GM06990 (cell line): ENCODE measurements at regions not wholly inside any gene's neighbourhood (a gene's known extent, or its start where the extent isn't known, plus 50 kb on each side); places are given as distances from the start of the nearest gene placed in this dataset.

Experiments used
- DNase-seq: peaks from one replicate; pipeline ENCODE4 v3.0.0-alpha.2; 2011; ENCODE audit not compliant: insufficient read length; ENCODE audit errors: extremely low read depth
- H3K27me3 ChIP-seq: replicated peaks from 2 replicates; pipeline ENCODE4 v1.6.0; 2011; ENCODE audit warnings: low read length; ENCODE audit not compliant: control insufficient read depth, insufficient read depth
- H3K36me3 ChIP-seq: 2 replicates; pipeline ENCODE4 v1.5.1; 2011; ENCODE audit warnings: low read length; ENCODE audit not compliant: control insufficient read depth, insufficient read depth
- H3K4me3 ChIP-seq: replicated peaks from 2 replicates; pipeline ENCODE4 v1.5.1; 2011; ENCODE audit warnings: low read depth, mild to moderate bottlenecking, control low read depth, low read length
- TF ChIP-seq, protein P1 (sequence below): IDR thresholded peaks from 2 replicates; pipeline ENCODE4 v1.5.1; 2011; ENCODE audit warnings: low read length, control low read depth, mild to moderate bottlenecking, inconsistent platforms; ENCODE audit not compliant: insufficient read depth, poor library complexity, severe bottlenecking

DNA sequence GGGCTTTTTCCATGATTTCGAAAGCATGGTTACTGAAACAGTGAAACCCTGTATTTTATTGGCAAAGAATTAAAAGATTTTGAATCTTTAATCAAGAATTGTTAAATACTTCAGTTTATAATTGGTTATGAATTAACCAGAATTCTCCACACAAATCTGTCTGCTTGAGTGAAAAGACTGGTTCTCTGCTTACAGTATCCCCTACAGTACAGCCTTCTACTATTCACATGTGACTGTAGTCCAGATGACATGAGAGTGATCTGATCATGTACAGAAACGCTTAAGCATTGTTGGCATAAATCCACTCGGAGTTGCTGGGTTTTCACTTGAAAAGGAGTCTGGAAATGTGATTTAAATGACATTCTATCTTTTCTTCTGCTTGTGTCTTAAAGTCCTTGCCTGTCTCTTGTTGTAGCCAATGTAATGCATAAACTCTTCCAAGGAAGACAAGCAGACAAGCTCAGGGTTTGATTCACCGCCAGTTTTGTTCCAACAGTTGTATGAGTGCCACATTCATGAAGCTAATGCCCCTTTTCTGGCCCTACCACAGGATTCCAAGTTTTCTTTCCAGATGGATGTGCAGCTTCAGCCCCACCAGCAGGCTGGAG, 222.0 kb upstream of the LRIG3 start:
- no peak overlapping the region for H3K4me3 ChIP-seq
- no peaks in the 10 kb centered on the region for H3K27me3 ChIP-seq
- DNase-seq, result no peak
- H3K36me3 ChIP-seq, result no peaks in the 10 kb centered on the region
- TF ChIP-seq, protein P1, sequence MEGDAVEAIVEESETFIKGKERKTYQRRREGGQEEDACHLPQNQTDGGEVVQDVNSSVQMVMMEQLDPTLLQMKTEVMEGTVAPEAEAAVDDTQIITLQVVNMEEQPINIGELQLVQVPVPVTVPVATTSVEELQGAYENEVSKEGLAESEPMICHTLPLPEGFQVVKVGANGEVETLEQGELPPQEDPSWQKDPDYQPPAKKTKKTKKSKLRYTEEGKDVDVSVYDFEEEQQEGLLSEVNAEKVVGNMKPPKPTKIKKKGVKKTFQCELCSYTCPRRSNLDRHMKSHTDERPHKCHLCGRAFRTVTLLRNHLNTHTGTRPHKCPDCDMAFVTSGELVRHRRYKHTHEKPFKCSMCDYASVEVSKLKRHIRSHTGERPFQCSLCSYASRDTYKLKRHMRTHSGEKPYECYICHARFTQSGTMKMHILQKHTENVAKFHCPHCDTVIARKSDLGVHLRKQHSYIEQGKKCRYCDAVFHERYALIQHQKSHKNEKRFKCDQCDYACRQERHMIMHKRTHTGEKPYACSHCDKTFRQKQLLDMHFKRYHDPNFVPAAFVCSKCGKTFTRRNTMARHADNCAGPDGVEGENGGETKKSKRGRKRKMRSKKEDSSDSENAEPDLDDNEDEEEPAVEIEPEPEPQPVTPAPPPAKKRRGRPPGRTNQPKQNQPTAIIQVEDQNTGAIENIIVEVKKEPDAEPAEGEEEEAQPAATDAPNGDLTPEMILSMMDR, result no peak

DNA sequence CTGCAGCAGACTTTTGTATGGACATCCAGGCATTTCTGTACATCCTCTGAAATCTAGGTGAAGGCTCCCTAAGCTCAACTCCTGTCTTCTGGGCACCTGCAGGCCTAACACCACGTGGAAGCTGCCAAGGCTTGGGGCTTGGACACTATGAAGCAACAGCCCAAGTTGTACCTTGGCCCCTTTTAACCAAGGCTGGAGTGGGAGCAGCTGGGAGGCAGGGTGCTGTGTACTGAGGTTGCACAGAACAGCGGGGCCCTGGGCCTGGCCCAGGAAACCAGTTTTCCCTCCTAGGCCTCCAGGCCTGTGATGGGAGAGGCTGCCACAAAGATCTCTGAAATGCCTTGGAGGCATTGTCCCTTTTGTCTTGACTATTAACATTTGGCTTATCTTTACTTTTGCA, 214.4 kb upstream of the LRIG3 start:
- DNase-seq, result no peak
- H3K27me3 ChIP-seq, result no peaks in the 10 kb centered on the region
- H3K4me3 ChIP-seq, result no peak overlapping the region
- TF ChIP-seq, protein P1, result no peak
- H3K36me3 ChIP-seq, result no peaks in the 10 kb centered on the region

DNA sequence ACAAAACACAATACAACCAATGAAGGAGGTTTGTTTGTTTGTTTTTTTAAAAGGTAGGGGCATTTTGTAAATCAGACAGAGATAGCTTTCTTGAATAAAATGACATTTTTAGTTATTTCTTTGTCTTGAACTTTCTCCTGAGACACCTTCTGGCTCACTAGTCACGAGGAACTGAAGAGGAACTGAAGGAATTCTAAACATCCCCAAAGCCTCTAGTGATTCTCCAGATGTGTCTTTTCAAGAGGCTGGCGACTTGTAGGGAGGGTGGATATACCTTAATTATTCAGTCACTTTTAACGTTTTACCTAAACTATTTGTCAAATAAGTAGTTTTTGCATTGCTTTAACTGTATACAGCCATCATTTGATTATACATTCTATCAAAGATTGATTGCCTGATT, 211.2 kb upstream of the LRIG3 start:
- no peak for DNase-seq
- H3K36me3 ChIP-seq, result no peaks in the 10 kb centered on the region
- TF ChIP-seq, protein P1, result no peak
- H3K4me3 ChIP-seq, result no peak overlapping the region
- H3K27me3 ChIP-seq, result no peaks in the 10 kb centered on the region

DNA sequence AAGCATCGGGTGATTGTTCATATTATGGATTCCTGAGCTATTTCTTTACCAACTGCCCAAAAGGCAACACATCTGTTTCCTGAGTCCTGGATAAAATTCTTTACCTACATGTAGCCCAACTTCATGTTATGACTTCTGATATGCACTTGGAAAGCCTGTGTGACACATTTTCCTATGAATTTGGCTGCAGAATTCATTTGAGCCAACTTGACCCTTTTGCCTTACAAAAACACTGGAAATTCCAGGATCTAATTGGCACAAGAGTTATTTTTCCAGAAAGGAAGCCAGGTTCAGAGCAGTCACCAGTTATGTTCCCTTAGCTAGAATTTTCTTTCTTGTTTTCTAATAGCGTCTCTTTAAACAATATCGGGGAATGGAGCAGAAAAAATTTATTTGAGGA, 202.5 kb upstream of the LRIG3 start:
- TF ChIP-seq, protein P1, result no peak
- no peak overlapping the region for H3K4me3 ChIP-seq
- no peak for DNase-seq
- H3K27me3 ChIP-seq, result no peaks in the 10 kb centered on the region
- no peaks in the 10 kb centered on the region for H3K36me3 ChIP-seq

DNA sequence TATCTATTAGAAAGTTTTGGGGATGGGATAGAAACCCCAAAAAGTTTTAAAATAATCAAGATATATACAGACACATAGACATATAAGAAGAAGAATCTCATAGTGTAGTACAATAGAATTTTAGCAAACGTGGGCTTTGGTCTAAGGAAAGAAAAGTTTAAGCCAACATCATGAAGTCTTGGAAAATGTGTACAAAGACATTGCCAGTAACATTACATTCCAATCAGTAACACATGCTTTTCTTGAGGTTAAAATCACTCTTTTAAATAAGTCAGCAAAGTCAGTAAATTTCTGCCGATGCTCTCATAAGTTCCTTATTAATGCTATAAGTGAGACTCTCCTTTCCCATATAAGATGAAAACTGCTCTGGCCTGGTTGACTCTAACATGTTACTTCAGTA, 201.1 kb upstream of the LRIG3 start:
- Histone ChIP-seq H3K27me3 (no peaks in the 10 kb centered on the region), H3K4me3 (no peak overlapping the region), H3K36me3 (no peaks in the 10 kb centered on the region)
- TF ChIP-seq, protein P1, result no peak
- no peak for DNase-seq

DNA sequence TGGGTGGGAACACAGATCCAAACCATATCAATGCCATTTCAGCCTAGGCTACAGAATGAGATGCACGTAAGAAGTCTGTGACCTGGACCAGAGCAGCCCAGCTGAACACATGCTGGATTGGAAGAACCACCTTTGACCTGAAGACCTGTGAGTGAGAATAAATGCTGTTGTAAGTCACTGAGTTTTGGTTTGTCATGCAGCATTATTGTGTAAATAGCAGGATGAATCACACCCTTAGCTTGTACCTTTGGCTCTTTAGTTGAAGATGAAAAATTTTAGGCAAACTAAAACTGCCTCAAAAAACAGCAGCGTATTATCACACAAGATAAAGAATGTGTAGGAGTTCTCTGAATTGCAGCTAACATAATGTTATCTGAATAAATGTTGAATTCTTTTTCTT, 199.4 kb upstream of the LRIG3 start:
- no peaks in the 10 kb centered on the region for H3K27me3 ChIP-seq
- H3K4me3 ChIP-seq, result no peak overlapping the region
- TF ChIP-seq, protein P1, result no peak
- H3K36me3 ChIP-seq, result no peaks in the 10 kb centered on the region
- no peak for DNase-seq
